ENCODE measurements at regions not wholly inside any gene's neighbourhood (a gene's known extent, or its start where the extent isn't known, plus 50 kb on each side); places are given as distances from the start of the nearest gene placed in this dataset.
"Not testable (repeated sequence)": the region's sequence is repeated elsewhere in the genome, so short reads cannot be mapped to it uniquely, and the experiment has no call there.

DNA sequence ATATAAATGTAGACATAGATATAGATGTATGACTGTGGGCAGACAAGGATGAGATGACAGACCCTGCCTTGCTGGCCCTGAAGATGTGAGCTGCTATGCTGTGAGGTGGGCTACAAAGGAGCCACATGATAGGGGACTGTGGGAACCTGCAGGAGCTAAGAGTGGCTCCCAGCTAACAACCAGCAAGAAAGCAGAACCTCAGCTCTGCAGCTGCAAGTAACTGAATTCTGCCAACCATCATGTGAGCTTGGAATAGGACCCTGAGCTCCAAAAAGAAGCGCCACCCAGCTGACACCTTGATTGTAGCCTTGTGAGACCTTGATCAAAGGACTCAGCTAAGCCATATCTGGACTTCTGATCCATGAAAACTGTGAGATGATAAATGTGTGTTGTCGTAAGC, 123.3 kb upstream of the GRM7 start:
- no peak for DNase-seq (ENCODE audit: extremely low read depth in 1 of 11, low read depth in 9 of 11, low spot score in 4 of 11)

DNA sequence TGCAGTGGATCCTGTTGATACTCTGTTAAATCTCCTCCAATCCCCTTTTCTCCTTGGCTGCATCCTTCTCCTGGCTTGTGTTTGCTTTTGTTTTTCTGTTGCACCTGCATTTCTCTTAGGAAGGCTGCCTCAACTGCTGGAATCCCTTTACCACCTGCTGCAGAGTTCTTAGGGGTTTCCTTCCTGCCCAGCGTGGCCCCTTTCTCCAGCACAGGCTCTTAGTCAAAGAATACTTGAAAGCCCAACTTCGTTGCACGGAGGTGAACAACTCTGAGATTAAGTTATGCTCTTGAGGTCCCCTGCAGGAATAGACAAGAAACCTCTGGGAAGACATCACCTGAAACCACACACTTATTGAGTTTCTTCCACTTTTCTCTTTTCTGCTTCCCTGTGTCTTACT, 121.6 kb upstream of the GRM7 start:
- no peak for DNase-seq (ENCODE audit: extremely low read depth in 1 of 11, low read depth in 9 of 11, low spot score in 4 of 11)

- DNase-seq (ENCODE audit: extremely low read depth in 1 of 11, low read depth in 9 of 11, low spot score in 4 of 11), result no peak
Measured at GRCh38 chr3:6743067-6743720, 117.7 kb upstream of the GRM7 start.

DNA sequence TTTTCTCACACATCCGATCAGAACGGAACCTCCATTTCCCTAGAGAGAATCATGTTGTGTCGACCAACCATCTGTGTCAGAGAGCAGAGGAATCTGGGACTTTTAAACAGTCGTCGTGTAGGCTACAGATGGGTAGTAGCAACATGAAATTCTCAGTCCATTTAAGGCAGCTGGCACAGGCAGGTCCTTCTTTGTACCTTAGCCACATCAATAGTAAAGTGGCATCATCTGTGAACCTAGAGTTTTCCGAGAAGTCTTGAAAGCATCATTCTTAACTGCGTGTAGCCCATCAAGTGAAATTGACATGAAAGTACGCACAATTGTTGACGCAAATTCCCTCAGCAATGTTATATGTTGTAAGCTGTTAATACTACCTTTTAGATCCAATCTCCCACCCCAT, 114.5 kb upstream of the GRM7 start:
- DNase-seq (ENCODE audit: extremely low read depth in 1 of 11, low read depth in 9 of 11, low spot score in 4 of 11), result no peak

DNA sequence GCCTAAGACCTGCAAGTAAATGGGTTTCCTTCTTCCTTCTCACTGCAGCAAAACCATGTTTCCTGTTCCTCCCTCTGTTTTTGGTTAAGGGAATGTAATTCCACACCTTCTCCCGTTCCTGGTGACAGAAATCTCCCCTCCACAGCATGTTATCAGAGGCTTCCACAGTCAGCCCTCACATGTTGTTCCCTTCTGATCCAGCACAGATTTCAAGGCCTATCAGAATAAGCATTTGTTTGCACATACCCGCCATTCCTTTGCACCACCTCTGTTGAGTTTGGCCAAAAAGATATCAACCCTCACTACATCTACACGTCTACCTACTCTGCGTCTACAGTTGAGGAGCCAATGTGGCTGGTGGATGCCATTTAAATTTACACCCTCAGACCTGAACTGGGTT, 113.9 kb upstream of the GRM7 start:
- DNase-seq (ENCODE audit: extremely low read depth in 1 of 11, low read depth in 9 of 11, low spot score in 4 of 11), result no peak

DNA sequence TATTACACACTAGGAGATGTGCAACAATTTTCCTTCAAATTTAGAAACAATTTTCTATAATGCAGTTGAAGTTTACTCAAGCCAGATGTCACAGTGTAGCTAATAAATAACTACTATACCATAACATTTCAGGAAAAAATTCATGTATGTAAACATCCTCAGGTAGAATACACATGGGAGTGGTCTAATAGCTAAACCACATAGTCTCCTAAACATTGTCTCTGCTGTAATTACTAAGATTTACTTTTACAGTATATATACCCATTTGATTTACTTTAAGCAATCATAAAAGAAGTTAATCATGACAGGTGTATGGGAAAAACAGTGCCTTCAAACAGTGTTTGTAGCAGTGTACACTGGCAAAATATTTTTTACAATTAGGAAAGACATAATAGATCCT, 110.1 kb upstream of the GRM7 start:
- no peak for DNase-seq (ENCODE audit: extremely low read depth in 1 of 11, low read depth in 9 of 11, low spot score in 4 of 11)

- no peak for DNase-seq (ENCODE audit: extremely low read depth in 1 of 11, low read depth in 9 of 11, low spot score in 4 of 11)
Measured at GRCh38 chr3:6753536-6753935, 107.4 kb upstream of the GRM7 start.

GRCh38 chr3:6769532-6770396, 91.2 kb upstream of the GRM7 start:
- not testable (repeated sequence) for DNase-seq (ENCODE audit: extremely low read depth in 1 of 11, low read depth in 9 of 11, low spot score in 4 of 11)

GRCh38 chr3:6770397-6770690, 90.6 kb upstream of the GRM7 start:
- no peak for DNase-seq (ENCODE audit: extremely low read depth in 1 of 11, low read depth in 9 of 11, low spot score in 4 of 11)

DNA sequence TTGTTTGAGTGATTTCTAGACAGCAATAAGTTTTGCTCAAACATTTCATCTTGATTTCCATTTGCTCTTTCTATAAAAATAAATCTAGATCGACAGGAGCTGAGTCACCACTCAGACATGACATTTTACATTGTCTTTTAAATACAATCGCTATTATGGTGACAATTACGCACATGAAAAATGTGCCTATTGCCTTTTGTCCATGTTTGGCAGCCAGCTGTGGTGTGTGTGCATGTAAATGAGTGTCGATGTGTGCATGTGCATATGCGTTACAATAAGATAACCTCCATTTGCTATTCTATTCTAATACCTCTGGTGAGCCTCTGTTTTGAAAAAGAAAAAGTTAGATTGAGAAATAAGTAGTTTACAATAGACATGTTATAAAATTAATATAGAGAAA, 89.7 kb upstream of the GRM7 start:
- DNase-seq (ENCODE audit: extremely low read depth in 1 of 11, low read depth in 9 of 11, low spot score in 4 of 11), result no peak

DNA sequence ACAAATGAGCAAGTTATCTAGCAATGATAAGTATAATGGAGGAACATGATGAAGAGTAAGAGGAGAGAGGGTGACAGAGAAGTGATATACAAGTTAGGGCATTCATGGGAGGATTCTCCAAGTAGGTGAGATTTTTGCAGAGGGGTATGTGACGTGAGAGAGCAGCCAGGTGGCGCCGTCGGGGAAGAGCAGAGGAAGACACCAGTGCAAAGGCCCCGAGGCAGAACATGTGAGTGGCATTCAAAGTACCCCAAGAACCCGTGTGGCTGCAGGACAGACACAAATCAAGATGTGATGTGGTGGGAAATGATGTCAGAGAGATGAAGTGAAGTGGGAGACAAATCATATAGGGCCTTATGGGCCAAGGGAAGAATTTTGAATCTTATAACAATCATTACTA, 81.8 kb upstream of the GRM7 start:
- DNase-seq (ENCODE audit: extremely low read depth in 1 of 11, low read depth in 9 of 11, low spot score in 4 of 11), result no peak

GRCh38 chr3:6781092-6781491, 79.8 kb upstream of the GRM7 start:
- DNase-seq (ENCODE audit: extremely low read depth in 1 of 11, low read depth in 9 of 11, low spot score in 4 of 11), result no peak

DNA sequence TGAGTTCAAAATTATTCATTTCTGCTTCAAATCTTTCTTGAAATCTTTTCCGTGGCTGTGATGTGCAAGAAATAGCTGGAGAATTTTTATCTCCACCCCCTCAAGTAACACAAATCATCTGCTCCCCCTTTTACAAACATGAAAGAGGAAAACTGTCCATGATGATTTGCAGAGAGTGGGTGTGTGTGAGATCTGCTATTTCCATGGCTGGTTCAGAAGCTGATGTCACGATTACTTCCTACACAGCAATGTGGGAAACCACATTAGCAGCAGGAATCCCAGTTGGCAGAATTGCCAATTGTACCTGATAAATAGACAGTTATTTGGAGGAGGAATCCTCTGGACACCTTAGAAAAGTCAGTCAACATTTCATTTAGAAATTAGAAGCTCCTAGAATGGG, 75.2 kb upstream of the GRM7 start:
- DNase-seq (ENCODE audit: extremely low read depth in 1 of 11, low read depth in 9 of 11, low spot score in 4 of 11), result no peak

- DNase-seq (ENCODE audit: extremely low read depth in 1 of 11, low read depth in 9 of 11, low spot score in 4 of 11), result peak in 4 of 11 donors; percentile 7 to 20 (median 10)
Measured at GRCh38 chr3:6791161-6791560, 69.8 kb upstream of the GRM7 start.

- no peak for DNase-seq (ENCODE audit: extremely low read depth in 1 of 11, low read depth in 9 of 11, low spot score in 4 of 11)
Measured at GRCh38 chr3:6799264-6799915, 61.5 kb upstream of the GRM7 start.

DNA sequence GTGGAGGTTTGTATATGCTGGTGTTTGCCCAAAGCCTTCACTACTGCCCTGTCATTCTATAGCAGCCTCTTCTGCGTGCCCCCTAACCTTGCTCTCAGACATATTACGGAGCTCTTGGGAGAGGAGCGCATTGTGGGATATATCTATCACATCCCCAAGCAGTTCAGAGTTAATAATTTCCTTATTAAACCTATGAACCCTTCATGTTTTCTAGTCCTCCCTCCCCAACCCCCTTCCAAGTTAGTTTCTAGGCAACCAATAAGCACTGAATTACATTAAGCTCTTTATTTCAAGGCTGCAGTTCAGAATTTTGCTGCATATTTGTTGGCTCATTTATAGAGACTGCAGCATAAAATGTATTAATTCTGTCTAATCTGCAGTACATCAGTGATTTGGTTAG, 57.3 kb upstream of the GRM7 start:
- DNase-seq (ENCODE audit: extremely low read depth in 1 of 11, low read depth in 9 of 11, low spot score in 4 of 11), result peak in 3 of 11 donors; percentile 4 to 33 (median 25)

- DNase-seq (ENCODE audit: extremely low read depth in 1 of 11, low read depth in 9 of 11, low spot score in 4 of 11), result no peak
Measured at GRCh38 chr3:6805236-6805635, 55.7 kb upstream of the GRM7 start.

GRCh38 chr3:6806991-6807390, 53.9 kb upstream of the GRM7 start:
- no peak for DNase-seq (ENCODE audit: extremely low read depth in 1 of 11, low read depth in 9 of 11, low spot score in 4 of 11)

- no peak for DNase-seq (ENCODE audit: extremely low read depth in 1 of 11, low read depth in 9 of 11, low spot score in 4 of 11)
Measured at GRCh38 chr3:6807967-6808588, 52.8 kb upstream of the GRM7 start.

GRCh38 chr3:6809349-6809748, 51.6 kb upstream of the GRM7 start:
- no peak for DNase-seq (ENCODE audit: extremely low read depth in 1 of 11, low read depth in 9 of 11, low spot score in 4 of 11)

Data from renal cortex interstitium (tissue), 11 donors.